Coronary artery (tissue), 2 donors: ENCODE measurements at regions not wholly inside any gene's neighbourhood (a gene's known extent, or its start where the extent isn't known, plus 50 kb on each side); places are given as distances from the start of the nearest gene placed in this dataset.
"Not testable (repeated sequence)": the region's sequence is repeated elsewhere in the genome, so short reads cannot be mapped to it uniquely, and the experiment has no call there.

Experiments used
- DNase-seq: peaks from one replicate; pipeline ENCODE4 v3.0.0-alpha.2; 2017; ENCODE audit warnings: low spot score
- H3K27ac ChIP-seq, 2 donors: fragments of 200-600 bp; sonication (generic); one replicate each; pipeline ENCODE4 v1.5.1; 2016 to 2019
- H3K4me3 ChIP-seq: fragments of 200-600 bp; sonication (generic); 2 replicates; pipeline ENCODE4 v1.5.1; 2016; ENCODE audit warnings: mild to moderate bottlenecking, moderate library complexity
- TF ChIP-seq, protein P1 (sequence below): fragments of 200-600 bp; sonication (generic); IDR thresholded peaks from one replicate; pipeline ENCODE4 v1.5.1; 2019; ENCODE audit warnings: antibody characterized with exemption

DNA sequence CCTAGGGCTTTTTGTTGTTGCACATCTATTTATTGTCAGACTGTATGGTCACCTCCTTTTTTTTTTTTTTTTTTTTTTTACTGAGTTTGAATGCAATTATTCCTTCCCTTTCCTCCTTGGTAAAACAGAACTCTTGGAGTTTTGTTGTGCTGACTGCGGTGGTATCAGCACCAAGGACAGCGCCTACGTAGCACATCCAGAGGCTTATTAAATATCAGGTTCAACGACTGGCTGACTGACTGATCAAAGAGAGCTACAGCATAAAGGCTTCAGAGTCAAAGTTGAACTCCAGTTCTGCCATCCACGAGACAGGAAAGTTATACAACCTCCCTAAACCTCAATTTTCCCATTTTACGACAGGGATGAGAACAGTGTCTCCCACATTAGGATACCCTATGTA lies 86.1 kb upstream of the RBFOX1 start:
- DNase-seq = no peak
- TF ChIP-seq, protein P1, sequence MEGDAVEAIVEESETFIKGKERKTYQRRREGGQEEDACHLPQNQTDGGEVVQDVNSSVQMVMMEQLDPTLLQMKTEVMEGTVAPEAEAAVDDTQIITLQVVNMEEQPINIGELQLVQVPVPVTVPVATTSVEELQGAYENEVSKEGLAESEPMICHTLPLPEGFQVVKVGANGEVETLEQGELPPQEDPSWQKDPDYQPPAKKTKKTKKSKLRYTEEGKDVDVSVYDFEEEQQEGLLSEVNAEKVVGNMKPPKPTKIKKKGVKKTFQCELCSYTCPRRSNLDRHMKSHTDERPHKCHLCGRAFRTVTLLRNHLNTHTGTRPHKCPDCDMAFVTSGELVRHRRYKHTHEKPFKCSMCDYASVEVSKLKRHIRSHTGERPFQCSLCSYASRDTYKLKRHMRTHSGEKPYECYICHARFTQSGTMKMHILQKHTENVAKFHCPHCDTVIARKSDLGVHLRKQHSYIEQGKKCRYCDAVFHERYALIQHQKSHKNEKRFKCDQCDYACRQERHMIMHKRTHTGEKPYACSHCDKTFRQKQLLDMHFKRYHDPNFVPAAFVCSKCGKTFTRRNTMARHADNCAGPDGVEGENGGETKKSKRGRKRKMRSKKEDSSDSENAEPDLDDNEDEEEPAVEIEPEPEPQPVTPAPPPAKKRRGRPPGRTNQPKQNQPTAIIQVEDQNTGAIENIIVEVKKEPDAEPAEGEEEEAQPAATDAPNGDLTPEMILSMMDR = no peak
- Histone ChIP-seq H3K4me3 (no peak overlapping the region), H3K27ac (no peak overlapping the region)

DNA sequence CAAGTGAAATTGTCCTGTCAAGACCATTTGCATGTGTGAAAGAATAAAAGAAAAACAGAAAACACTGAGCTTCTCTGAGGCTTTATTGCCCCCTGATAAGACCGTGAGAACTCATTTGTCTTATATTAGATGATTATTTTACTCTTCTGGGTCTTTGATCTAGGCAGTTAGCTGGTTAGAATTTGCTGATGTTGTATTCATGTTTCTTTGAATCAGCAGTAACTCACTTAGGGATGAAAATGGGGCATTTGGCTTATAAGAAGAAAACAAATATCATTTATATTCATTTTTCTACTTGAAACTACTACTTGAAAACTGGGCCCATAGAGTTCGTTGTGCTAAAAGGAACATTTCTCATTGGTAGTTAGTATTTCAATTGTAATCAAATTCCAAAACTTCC lies 93.1 kb upstream of the RBFOX1 start:
- TF ChIP-seq, protein P1 = no peak
- no peak for DNase-seq
- Histone ChIP-seq H3K4me3 (no peak overlapping the region), H3K27ac (no peak overlapping the region)

DNA sequence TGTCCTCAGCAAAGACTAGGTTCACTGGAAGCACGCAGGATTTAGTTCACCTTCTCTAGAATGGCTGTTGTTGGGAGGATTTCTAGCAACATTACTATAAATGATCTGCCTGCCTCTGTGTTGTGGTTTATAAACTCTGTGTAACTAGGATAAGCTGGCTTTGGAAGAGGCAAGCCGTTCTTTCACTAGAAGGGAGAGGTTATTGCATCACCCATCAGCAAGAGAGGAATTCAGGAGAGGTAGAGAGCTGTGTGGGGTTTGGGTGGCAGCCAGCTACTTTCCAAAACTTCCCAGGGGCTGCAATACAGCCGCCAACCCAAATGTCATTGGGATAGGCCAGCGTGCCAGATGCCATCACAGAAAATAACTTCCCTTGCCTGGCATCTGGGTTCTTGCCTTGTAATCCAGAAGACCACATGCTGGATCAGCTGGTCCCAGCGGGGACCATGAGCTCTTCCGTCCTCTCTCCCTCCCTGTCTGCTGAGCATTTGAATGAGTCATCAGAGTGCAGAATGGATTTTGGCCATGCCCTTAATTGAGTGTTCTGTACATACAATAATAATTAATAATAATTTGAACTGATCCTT lies 95.7 kb upstream of the RBFOX1 start:
- no peak overlapping the region for H3K27ac ChIP-seq
- DNase-seq = no peak
- no peak overlapping the region for H3K4me3 ChIP-seq
- TF ChIP-seq, protein P1 = no peak

DNA sequence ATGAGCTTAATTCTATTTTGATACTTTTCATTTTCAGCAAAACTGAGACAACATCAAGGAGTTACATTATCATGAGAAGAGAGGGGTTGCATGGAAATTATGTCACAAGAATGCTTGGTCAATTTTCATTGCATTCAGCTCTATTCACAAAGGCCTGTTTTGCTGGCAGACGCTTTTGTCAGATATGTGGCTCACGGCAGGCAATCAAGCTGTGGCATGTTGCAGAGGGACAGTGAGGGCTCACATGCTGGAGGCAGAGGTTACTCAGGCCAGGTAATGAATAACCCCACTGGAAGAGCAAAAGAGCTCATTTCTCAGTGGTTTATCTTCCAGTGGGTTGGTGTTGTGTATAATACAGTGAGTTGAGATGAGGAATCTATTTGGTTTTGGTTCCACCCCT lies 98.7 kb upstream of the RBFOX1 start:
- no peak overlapping the region for H3K27ac ChIP-seq
- TF ChIP-seq, protein P1 = no peak
- H3K4me3 ChIP-seq = no peak overlapping the region
- DNase-seq = no peak

DNA sequence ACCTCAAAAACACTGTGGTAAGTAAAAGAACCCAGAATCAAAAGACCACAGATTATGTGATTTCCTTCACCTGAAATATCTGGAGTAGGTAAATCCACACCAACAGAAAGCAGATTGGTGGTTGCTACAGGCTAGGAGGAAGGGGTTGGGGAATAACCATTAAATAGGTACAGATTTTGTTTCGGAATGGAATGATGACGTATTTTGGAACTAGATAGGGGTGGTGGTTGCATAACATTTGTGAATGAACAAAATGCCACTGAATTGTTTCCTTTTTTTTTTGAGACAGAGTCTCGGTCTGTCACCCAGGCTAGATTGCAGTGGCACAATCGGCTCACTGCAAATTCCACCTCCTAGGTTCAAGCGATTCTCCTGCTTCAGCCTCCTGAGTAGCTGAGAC lies 100.9 kb upstream of the RBFOX1 start:
- TF ChIP-seq, protein P1 = no peak
- no peak for DNase-seq
- no peak overlapping the region for H3K27ac ChIP-seq
- H3K4me3 ChIP-seq = no peak overlapping the region

DNA sequence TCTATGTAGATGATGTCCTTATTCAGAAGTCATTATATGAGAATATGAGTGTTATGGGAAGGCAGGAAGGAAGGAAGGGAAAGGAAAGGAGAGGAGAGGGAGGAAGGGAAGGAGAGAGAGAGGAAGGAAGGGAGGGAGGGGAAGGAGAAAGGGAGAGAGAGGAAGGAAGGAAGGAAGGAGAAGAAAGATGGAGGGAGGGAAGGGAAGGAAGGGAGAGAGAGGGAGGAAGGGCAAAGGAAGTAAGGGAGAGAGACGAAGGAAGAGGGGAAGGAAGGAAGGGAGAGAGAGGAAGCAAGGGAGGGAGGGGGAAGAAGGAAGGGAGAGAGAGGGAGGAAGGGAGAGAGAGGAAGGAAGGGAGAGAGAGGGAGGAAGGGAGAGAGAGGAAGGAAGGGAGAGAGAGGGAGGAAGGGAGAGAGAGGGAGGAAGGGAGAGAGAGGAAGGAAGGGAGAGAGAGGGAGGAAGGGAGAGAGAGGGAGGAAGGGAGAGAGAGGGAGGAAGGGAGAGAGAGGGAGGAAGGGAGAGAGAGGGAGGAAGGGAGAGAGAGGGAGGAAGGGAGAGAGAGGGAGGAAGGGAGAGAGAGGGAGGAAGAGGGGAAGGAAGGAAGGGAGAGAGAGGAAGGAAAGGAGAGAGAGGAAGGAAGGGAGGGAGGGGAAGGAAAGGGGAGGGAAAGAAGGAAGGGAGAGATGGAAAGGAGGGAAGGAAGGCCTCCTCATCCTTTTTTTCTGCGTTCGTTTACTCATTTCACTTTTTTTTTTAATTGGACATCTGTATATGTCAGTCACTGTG lies 103.0 kb upstream of the RBFOX1 start:
- H3K4me3 ChIP-seq, H3K27ac ChIP-seq: not testable (repeated sequence)

DNA sequence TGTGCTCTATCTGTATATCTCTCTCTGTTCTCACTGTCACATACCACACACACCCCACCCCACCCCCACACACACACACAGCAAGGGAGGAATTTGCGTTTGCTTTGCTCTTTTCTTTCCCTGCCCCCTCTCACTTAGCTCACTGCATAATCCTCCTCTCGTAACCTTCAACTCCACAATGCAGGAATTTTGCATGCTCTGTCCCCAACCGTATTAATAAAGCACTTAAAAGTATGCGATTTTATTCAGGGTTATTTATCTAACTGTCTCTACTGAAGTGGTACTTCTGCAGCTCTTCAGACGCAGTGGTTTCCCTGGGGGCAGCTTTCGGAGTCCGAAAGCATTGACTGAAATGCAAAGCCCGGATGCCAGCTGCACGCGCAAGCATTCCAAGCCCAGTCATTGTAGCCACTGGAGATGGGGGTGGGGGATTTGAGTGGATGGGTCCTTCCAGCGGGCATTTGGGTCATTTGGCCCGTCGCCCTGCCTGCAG lies 105.4 kb upstream of the RBFOX1 start:
- DNase-seq = no peak
- no peak overlapping the region for H3K4me3 ChIP-seq
- H3K27ac ChIP-seq = no peak overlapping the region
- TF ChIP-seq, protein P1 = no peak

More for the DNA sequence above, 103.0 kb upstream of the RBFOX1 start:
- DNase-seq = not testable (repeated sequence)
